Duodenal mucosa (tissue), 2 donors: ENCODE measurements at regions not wholly inside any gene's neighbourhood (a gene's known extent, or its start where the extent isn't known, plus 50 kb on each side); places are given as distances from the start of the nearest gene placed in this dataset.
"Not testable (repeated sequence)": the region's sequence is repeated elsewhere in the genome, so short reads cannot be mapped to it uniquely, and the experiment has no call there.

Experiments used
- H3K27ac ChIP-seq: one replicate; pipeline ENCODE4 v1.7.0; 2013; ENCODE audit warnings: low read depth, low read length
- H3K27me3 ChIP-seq, 2 donors: one replicate each; pipeline ENCODE4 v1.7.0; 2013; ENCODE audit warnings: low read length in 2 of 2, control low read depth in 1 of 2; ENCODE audit not compliant: insufficient read depth in 2 of 2, control insufficient read depth in 1 of 2
- H3K36me3 ChIP-seq, 2 donors: one replicate each; pipeline ENCODE4 v1.7.0; 2013; ENCODE audit warnings: low read length in 2 of 2, control low read depth in 1 of 2; ENCODE audit not compliant: insufficient read depth in 2 of 2, control insufficient read depth in 1 of 2
- H3K4me1 ChIP-seq, 2 donors: one replicate each; pipeline ENCODE4 v1.7.0; 2013; ENCODE audit warnings: low read length in 2 of 2, control low read depth in 1 of 2; ENCODE audit not compliant: insufficient read depth in 2 of 2, control insufficient read depth in 1 of 2
- H3K4me3 ChIP-seq, 2 donors: one replicate each; pipeline ENCODE4 v1.7.0; 2013; ENCODE audit warnings: low read length in 2 of 2, low read depth in 1 of 2
- H3K9ac ChIP-seq, 2 donors: one replicate each; pipeline ENCODE4 v1.7.0; 2013; ENCODE audit warnings: low read length in 2 of 2, low read depth in 1 of 2
- H3K9me3 ChIP-seq, 2 donors: one replicate each; pipeline ENCODE4 v1.7.0; 2013; ENCODE audit warnings: low read length in 2 of 2, control low read depth in 1 of 2; ENCODE audit not compliant: control insufficient read depth in 1 of 2

DNA sequence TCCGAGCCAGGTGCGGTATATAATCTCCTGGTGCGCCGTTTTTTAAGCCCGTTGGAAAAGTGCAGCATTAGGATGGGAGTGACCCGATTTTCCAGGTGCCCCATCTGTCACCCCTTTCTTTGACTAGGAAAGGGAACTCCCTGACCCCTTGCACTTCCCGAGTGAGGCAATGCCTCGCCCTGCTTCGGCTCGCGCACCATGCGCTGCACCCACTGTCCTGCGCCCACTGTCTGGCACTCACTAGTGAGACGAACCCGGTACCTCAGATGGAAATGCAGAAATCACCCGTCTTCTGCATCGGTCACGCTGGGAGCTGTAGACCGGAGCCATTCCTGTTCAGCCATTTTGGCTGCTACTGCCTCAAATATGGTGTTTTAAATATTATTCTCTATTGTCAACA is 198.0 kb downstream of the MEIS1 start:
- not testable (repeated sequence) for H3K9me3 ChIP-seq, H3K4me1 ChIP-seq, H3K27ac ChIP-seq, H3K9ac ChIP-seq, H3K36me3 ChIP-seq, H3K4me3 ChIP-seq, H3K27me3 ChIP-seq

DNA sequence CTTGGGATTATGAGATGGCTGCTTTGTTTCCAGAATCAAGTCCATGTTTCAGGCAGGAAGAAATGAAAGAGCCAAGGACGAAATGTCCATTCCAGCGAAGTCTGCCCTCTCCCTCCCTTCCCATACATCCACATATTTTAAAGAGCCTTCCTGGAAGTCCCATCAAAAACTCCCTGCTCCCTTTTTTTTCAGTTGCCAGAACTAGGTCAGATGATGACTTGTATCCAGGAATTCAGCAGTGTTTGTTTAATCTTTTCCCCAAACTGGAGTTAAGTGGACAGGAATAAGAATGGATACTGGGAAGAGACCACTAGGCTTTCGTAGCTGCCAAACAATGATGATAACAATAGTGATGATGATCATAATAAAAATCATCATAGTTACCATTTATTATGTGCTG is 198.7 kb downstream of the MEIS1 start:
- Histone ChIP-seq H3K4me1 (no peaks in the 10 kb centered on the region), H3K27ac (no peak overlapping the region), H3K9me3 (peaks cover 0 to 2% of the 10 kb centered on the region in 2 donors), H3K27me3 (no peaks in the 10 kb centered on the region), H3K9ac (no peak overlapping the region), H3K4me3 (no peak overlapping the region), H3K36me3 (no peaks in the 10 kb centered on the region)

DNA sequence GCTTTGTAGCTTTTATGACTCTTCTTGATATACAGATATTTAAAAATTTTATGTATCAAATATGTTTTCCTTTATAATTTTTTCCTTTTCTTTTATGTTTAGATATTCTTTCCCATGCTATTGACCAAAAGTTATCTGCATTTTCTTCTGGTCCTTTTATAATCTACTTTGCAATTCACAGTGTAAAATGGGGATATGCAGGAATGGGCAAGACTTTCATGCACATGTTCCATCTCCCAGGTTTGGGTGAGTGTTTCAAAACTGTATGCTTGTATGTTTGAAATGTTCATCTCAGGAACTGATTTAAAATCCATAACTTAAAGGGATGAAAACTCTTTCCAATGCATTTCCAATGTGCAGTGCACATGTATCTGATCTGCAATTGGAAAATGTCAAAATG is 199.9 kb downstream of the MEIS1 start:
- H3K9me3 ChIP-seq: peaks cover 0 to 2% of the 10 kb centered on the region in 2 donors
- H3K27ac ChIP-seq: no peak overlapping the region
- no peaks in the 10 kb centered on the region for H3K4me1 ChIP-seq
- H3K9ac ChIP-seq: no peak overlapping the region
- no peaks in the 10 kb centered on the region for H3K27me3 ChIP-seq
- no peak overlapping the region for H3K4me3 ChIP-seq
- H3K36me3 ChIP-seq: no peaks in the 10 kb centered on the region

DNA sequence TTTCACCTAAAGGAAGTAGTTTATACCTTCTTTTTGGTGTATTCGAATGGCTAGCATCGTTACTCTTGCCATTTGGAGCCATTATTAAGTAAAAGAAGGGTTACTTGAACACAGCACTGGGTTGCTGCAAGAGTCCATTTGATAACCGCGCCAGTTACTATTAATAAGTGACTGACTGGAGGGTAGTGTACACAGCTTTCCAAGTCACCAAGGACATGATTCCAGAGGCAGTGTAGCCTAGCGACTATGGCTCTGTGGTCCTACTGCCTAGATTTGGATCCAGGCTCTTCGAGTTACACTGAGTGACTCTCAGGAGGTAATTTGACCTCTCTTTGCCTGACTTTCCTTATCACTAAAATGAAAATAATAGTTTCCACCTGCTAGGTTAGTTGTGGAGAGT is 206.8 kb downstream of the MEIS1 start:
- no peaks in the 10 kb centered on the region for H3K9me3 ChIP-seq
- no peaks in the 10 kb centered on the region for H3K36me3 ChIP-seq
- no peaks in the 10 kb centered on the region for H3K27me3 ChIP-seq

DNA sequence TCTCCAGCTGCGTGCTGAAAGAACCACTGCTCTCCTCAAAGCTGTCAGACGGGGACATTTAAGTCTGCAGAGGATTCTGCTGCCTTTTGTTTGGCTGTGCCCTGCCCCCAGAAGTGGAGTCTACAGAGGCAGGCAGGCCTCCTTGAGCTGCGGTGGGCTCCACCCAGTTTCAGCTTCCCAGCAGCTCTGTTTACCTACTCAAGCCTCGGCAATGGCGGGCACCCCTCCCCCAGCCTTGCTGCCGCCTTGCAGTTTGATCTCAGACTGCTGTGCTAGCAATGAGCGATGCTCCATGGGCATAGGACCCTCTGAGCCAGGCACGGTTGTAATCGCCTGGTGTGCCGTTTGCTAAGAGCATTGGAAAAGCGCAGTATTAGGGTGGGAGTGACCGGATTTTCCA is 213.2 kb downstream of the MEIS1 start:
- not testable (repeated sequence) for H3K4me1 ChIP-seq, H3K27me3 ChIP-seq, H3K4me3 ChIP-seq, H3K27ac ChIP-seq, H3K9ac ChIP-seq, H3K36me3 ChIP-seq, H3K9me3 ChIP-seq

More for the DNA sequence above, 206.8 kb downstream of the MEIS1 start:
- H3K27ac ChIP-seq: no peak overlapping the region
- H3K4me3 ChIP-seq: no peak overlapping the region
- no peaks in the 10 kb centered on the region for H3K4me1 ChIP-seq
- no peak overlapping the region for H3K9ac ChIP-seq

DNA sequence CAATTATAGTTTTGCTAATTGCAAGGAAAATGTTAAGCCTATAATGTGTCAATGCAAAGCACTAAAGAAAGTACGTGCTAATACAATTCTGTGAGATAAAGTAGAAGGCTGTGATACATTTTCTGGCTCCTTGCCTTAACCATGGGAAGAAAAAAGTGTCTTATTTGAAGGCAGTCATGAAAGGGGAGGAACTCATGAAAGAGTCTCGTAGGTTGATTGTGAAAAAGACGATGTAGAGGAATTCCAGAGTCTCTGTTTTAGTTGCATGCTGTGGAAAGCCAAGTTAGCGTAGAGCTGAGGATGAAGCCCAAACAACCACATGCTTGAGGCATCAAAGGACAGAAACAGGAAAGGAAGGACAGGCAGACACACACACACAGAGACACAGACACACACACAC is 214.1 kb downstream of the MEIS1 start:
- Histone ChIP-seq H3K27me3 (no peaks in the 10 kb centered on the region), H3K9me3 (no peaks in the 10 kb centered on the region), H3K4me1 (no peaks in the 10 kb centered on the region), H3K4me3 (no peak overlapping the region), H3K27ac (no peak overlapping the region), H3K9ac (no peak overlapping the region), H3K36me3 (no peaks in the 10 kb centered on the region)

DNA sequence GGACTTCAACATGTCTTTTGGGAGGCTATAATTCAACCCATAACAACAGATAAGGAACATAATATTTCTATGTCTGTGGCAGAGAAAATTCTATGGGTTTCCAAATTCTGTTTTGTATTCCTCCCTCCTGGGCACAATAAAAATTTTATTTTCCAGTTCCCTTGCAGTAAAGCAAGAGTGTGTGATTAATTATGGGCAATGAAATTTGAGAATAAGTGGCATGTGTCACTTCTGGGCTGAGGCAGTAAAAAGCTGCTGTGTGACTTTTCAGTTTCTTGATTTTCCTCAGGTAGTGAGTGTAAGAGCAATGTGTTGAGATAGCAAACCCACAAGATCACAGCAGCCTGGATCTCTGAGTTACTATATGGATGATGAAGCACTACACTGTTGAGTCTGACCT is 216.4 kb downstream of the MEIS1 start:
- no peaks in the 10 kb centered on the region for H3K9me3 ChIP-seq

DNA sequence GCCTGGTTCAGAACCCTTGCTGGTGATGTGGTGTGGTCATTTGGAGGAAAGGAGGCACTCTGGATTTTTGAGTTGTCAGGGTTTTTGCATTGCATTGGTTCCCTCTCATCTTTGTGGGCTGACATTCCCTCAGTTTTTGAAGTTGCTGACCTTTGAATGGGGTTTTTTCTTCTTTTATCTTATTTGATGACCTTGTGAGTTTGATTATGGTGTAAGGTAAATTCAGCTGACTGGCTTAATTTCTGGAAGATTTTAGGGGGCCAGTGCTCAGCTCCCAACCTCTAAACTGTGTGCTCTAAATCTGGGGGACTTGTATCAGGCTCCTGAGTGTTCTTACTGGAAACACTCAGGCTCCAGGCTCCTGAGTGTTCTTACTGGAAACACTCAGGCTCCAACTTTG is 225.9 kb downstream of the MEIS1 start:
- Histone ChIP-seq H3K27ac (no peak overlapping the region), H3K4me1 (no peaks in the 10 kb centered on the region), H3K36me3 (no peaks in the 10 kb centered on the region), H3K9me3 (no peaks in the 10 kb centered on the region), H3K9ac (no peak overlapping the region), H3K27me3 (no peaks in the 10 kb centered on the region), H3K4me3 (no peak overlapping the region)

More for the DNA sequence above, 216.4 kb downstream of the MEIS1 start:
- Histone ChIP-seq H3K27ac (no peak overlapping the region), H3K4me3 (no peak overlapping the region), H3K27me3 (no peaks in the 10 kb centered on the region), H3K9ac (no peak overlapping the region), H3K36me3 (no peaks in the 10 kb centered on the region), H3K4me1 (no peaks in the 10 kb centered on the region)

DNA sequence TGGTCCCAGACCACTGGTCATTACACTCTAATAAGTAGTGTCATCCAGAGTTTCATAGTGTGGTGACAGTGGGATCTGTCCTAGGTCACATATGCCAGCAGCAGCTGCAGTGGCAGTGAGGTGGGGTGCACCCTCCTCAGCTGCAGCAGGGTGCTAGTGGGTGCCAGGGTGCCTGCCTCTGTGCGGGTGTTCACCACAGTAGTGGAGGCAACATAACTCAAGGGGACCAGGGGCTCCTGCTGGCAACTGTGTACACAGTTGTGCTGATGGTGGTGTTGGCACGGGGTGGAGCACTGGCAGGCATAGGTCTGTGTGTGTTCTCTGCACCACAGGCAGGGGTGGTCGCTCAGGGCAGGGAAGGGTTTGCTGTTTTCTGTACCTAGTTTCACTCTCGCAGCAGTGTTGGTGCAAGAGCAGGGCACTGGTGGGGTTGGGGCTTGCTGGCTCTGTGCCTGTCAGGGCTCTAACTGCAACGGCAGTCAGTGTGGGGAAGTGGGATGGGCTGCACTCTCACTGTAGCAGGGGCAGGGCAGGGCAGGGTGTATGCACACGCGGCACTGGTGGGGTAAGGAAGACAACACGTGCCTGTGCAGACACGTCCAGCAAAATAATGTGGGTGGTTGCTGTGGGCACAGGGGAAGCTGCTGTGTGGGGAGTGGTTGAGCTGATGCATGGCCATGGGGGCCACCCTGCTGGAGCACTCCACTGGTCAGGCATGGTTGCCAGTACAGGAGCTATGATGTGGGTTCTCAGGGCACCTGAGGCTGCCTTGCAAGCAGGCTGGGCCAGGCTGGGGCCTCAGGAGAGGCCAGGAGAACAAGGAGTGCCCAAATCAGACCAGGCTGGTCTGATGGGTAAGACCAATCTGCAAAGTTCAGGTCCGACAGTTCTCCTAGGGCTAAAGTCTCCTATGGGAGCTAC is 226.6 kb downstream of the MEIS1 start:
- H3K36me3 ChIP-seq: no peaks in the 10 kb centered on the region
- H3K27me3 ChIP-seq: no peaks in the 10 kb centered on the region
- no peak overlapping the region for H3K27ac ChIP-seq
- no peak overlapping the region for H3K4me3 ChIP-seq
- no peaks in the 10 kb centered on the region for H3K4me1 ChIP-seq
- H3K9ac ChIP-seq: no peak overlapping the region
- no peaks in the 10 kb centered on the region for H3K9me3 ChIP-seq

DNA sequence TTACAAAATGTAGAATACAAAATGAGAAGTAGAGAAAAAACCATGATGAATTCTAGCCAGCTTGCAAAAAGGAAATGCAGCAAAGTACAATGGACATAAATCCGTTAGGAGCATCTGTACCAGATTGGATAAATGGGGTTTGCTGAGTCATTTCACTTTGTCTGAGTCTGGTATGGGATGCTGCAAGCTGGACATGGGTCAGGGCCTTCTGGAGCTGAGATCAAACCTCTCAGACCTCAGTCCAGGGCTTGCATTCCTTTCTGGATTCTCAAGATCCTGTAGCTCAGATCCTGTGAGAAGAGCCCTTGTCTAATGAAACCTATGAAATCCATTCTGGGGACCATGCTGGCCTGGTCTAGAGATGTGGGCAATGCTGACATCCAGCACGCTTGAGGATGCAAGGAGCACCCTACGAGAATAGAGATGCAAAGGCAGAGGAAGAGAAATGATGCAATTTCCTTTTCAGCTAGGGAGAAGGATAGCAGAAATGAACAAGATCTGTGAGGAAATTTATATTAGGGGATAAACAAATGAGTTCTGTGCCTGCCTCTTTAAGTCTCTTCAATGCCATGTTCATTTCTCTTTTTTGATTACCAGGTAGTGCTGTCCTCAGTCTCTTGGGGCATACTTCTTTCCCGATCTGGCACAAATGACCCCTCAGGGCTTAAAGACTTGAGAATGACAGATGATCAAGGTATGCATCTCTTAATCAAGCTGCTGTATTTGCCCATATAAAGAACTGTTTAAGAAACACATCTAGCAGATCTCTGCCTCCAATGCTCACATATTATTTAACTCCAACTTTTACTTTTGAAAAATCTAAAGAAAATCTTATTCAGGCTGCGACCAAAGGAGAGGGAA is 230.4 kb downstream of the MEIS1 start:
- H3K27me3 ChIP-seq: no peaks in the 10 kb centered on the region
- no peak overlapping the region for H3K9ac ChIP-seq

More for the DNA sequence above, 230.4 kb downstream of the MEIS1 start:
- H3K4me1 ChIP-seq: no peaks in the 10 kb centered on the region
- H3K4me3 ChIP-seq: no peak overlapping the region
- H3K9me3 ChIP-seq: no peaks in the 10 kb centered on the region
- H3K36me3 ChIP-seq: no peaks in the 10 kb centered on the region
- H3K27ac ChIP-seq: no peak overlapping the region
